Stimulated activated memory B cell treated with anti-CD40 and anti-IgM and Interleukin-4, amounts not matched to agents 10 μg/mL and 1 μg/mL and 100 μg/mL, for 72 hours (primary cell): ENCODE measurements at regions not wholly inside any gene's neighbourhood (a gene's known extent, or its start where the extent isn't known, plus 50 kb on each side); places are given as distances from the start of the nearest gene placed in this dataset.
"Not testable (repeated sequence)": the region's sequence is repeated elsewhere in the genome, so short reads cannot be mapped to it uniquely, and the experiment has no call there.

Experiments
- ATAC-seq: fragments of 150-1000 bp; cut with Tn5 transposase; 2 replicates; pipeline ENCODE4 v1.10.0; 2021
- H3K27ac Mint-ChIP-seq: one replicate; pipeline ENCODE4 v1.8.0; 2022; ENCODE audit warnings: mild to moderate bottlenecking, mixed read lengths
- H3K27me3 Mint-ChIP-seq: one replicate; pipeline ENCODE4 v1.8.0; 2022; ENCODE audit warnings: mixed read lengths
- H3K36me3 Mint-ChIP-seq: one replicate; pipeline ENCODE4 v1.8.0; 2022; ENCODE audit warnings: mixed read lengths
- H3K4me1 Mint-ChIP-seq: one replicate; pipeline ENCODE4 v1.8.0; 2022; ENCODE audit warnings: mixed read lengths
- H3K4me3 Mint-ChIP-seq: one replicate; pipeline ENCODE4 v1.8.0; 2022; ENCODE audit warnings: mild to moderate bottlenecking, moderate library complexity, mixed read lengths
- H3K9me3 Mint-ChIP-seq: one replicate; pipeline ENCODE4 v1.8.0; 2022; ENCODE audit warnings: mixed read lengths

DNA sequence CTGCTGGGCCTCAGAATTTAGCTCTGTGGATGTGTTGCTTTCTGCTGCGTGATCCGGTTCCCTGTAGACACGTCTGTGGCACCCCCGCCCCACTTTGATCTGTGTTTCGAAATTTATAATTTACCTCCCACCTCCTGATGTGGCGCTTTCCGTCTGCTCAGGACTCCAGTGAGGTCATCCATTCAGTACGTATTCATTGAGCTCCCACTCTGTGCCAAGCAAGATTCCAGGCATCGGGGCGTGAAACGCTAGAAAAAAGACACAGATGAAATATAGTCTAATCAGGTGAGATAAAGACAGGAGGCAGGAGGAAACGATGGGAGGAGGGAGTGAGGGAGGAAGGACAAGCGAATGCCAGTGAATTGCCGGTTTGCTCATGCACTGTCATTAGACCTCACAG is 431.9 kb upstream of the SULF2 start:
- H3K27ac Mint-ChIP-seq, result no peak overlapping the region
- H3K27me3 Mint-ChIP-seq, result peaks cover 37% of the 10 kb centered on the region
- H3K9me3 Mint-ChIP-seq, result no peaks in the 10 kb centered on the region
- no peaks in the 10 kb centered on the region for H3K36me3 Mint-ChIP-seq
- no peak for ATAC-seq
- H3K4me3 Mint-ChIP-seq, result no peak overlapping the region
- no peaks in the 10 kb centered on the region for H3K4me1 Mint-ChIP-seq

DNA sequence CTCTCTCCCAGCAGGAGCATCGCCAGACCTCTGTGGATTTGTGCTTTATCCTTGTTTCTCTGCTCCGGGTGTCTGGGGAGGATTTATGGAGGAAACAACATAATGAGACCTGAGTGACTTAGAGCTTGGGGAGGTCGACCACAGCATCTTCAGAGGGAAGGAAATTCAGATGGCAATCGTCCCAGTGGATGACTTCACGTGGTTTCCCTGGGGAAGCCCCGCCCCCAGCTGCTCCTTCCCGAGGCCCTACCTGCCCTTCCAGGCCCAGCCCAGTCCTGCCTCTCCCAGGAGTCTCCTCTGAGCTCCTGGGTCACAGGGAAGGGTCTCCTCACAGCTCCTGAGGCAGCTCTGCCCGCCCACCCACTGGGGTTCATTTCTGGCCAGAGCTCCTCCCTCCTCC is 430.3 kb upstream of the SULF2 start:
- Mint-ChIP-seq H3K9me3 (no peaks in the 10 kb centered on the region), H3K27ac (no peak overlapping the region), H3K4me1 (no peaks in the 10 kb centered on the region), H3K4me3 (no peak overlapping the region), H3K27me3 (peaks cover 51% of the 10 kb centered on the region), H3K36me3 (no peaks in the 10 kb centered on the region)
- ATAC-seq, result no peak

DNA sequence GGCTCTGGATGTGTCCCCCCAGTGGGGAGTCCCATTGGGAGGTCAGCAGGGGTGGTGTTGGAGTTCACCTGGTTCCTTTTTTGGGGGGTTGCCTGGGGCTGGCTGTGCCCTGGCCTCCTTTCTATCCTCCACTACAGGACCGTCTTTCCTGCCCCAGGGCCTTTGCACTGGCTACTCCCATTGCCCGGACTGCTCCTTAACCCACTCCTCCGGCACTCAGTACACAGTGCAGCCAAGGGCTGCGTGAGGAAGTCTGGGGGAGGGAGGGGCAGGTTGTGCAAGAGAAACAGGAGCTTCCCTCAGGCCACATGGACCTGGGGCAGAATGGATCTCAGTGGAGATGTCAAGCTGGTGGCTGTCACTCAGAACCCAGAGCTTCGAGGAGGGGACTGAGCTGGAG is 429.3 kb upstream of the SULF2 start:
- Mint-ChIP-seq H3K27me3 (peaks cover 44% of the 10 kb centered on the region), H3K36me3 (no peaks in the 10 kb centered on the region), H3K4me3 (no peak overlapping the region), H3K27ac (no peak overlapping the region), H3K9me3 (no peaks in the 10 kb centered on the region), H3K4me1 (no peaks in the 10 kb centered on the region)
- no peak for ATAC-seq

DNA sequence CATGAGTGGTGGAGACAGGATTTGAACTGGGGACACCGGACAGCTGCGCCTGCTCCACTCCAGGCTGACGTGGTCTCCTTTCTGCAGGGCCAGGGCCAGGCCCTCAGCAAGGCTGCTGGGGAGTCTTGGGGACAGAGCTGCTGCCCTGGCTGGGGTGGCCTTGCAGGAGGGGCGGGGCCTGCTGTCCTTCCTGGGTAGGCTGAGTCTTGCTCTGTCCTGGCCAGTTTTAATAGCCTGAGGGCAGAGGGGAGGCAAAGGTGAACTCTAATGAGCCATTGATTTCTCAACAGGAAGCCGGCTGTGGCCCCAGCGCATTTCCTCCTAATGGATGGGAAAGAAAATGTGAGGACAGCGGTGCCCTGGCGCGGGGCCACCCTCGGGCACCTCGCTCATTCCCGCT is 428.4 kb upstream of the SULF2 start:
- not testable (repeated sequence) for ATAC-seq, H3K4me1 Mint-ChIP-seq, H3K9me3 Mint-ChIP-seq, H3K27ac Mint-ChIP-seq, H3K4me3 Mint-ChIP-seq, H3K36me3 Mint-ChIP-seq
- peaks cover 37% of the 10 kb centered on the region for H3K27me3 Mint-ChIP-seq

DNA sequence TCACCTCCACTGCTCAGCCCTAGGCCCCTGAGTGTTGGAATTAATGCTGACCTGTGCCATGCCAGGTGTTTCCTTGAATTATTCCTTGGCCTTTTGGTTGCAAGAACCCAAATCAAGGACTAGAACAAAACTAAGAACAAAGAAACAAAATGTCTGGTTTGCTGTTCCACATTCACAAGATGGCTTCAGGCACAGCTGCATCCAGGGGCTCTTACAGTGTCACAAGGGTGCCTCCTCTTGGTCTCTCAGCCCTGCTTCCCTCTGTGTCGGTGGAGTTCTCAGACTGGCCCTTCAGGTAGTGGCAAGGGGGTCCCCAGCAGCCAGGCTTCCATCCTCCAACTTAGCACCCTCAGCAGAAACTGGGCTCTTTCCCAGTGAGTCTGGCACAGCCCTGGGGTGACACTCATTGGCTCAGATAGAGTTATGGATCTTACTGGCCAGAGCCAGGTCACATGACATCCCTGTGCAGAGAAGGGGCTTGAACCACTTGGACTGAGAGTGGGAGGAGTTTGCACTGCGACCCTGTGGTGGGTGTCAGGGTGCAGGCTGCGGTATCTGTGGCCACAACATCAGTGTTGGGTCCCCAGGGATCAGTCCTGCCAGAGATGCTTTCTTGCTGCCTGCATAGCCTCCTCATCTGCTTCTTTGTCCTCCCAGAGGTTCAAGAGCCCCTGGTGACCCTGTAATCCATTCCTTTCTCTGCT is 427.7 kb upstream of the SULF2 start:
- no peaks in the 10 kb centered on the region for H3K9me3 Mint-ChIP-seq
- no peaks in the 10 kb centered on the region for H3K4me1 Mint-ChIP-seq
- ATAC-seq, result no peak
- peaks cover 37% of the 10 kb centered on the region for H3K27me3 Mint-ChIP-seq
- H3K27ac Mint-ChIP-seq, result no peak overlapping the region
- H3K4me3 Mint-ChIP-seq, result no peak overlapping the region
- no peaks in the 10 kb centered on the region for H3K36me3 Mint-ChIP-seq

DNA sequence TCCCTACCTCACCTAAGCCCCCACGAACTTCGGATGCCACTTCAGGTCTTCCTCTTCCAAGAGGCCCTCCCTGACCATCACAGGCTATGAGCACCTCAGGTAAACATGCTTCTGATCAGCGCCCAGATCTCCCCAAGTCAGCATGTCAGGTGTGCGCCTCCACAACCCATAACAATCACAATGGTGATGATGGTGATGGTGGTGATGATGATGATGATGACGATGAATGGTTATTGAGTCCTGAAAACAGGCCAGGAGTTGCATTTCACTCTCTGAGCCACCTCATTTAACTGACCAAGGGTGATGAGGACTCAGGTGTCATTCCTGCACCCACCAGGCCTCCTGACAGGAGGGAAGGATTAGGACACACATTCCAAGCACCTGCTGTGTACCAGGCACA is 426.6 kb upstream of the SULF2 start:
- Mint-ChIP-seq H3K4me3 (no peak overlapping the region), H3K27me3 (peaks cover 37% of the 10 kb centered on the region), H3K36me3 (no peaks in the 10 kb centered on the region), H3K4me1 (no peaks in the 10 kb centered on the region), H3K9me3 (no peaks in the 10 kb centered on the region), H3K27ac (no peak overlapping the region)
- no peak for ATAC-seq

DNA sequence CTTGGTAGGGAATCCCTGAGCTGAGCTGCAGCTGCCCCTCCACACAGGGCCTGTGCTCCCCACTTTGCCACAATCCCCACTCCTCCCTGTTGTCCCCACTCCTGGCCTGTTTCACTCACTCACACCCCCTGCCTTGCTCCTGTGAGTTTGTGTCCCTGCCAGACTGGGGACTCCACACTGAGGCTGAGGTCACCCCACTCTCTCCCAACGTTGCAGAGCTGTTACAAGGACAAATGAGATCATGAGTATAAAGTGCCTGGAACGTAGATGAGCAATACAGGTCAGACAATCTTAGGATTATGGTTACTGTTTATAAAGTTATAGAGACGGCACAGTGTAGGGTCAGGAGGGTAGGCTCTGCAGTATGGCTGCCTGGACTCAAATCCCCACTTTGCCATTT is 426.0 kb upstream of the SULF2 start:
- H3K27ac Mint-ChIP-seq, result no peak overlapping the region
- ATAC-seq, result no peak
- no peaks in the 10 kb centered on the region for H3K4me1 Mint-ChIP-seq
- no peak overlapping the region for H3K4me3 Mint-ChIP-seq
- peaks cover 37% of the 10 kb centered on the region for H3K27me3 Mint-ChIP-seq
- no peaks in the 10 kb centered on the region for H3K9me3 Mint-ChIP-seq
- no peaks in the 10 kb centered on the region for H3K36me3 Mint-ChIP-seq

DNA sequence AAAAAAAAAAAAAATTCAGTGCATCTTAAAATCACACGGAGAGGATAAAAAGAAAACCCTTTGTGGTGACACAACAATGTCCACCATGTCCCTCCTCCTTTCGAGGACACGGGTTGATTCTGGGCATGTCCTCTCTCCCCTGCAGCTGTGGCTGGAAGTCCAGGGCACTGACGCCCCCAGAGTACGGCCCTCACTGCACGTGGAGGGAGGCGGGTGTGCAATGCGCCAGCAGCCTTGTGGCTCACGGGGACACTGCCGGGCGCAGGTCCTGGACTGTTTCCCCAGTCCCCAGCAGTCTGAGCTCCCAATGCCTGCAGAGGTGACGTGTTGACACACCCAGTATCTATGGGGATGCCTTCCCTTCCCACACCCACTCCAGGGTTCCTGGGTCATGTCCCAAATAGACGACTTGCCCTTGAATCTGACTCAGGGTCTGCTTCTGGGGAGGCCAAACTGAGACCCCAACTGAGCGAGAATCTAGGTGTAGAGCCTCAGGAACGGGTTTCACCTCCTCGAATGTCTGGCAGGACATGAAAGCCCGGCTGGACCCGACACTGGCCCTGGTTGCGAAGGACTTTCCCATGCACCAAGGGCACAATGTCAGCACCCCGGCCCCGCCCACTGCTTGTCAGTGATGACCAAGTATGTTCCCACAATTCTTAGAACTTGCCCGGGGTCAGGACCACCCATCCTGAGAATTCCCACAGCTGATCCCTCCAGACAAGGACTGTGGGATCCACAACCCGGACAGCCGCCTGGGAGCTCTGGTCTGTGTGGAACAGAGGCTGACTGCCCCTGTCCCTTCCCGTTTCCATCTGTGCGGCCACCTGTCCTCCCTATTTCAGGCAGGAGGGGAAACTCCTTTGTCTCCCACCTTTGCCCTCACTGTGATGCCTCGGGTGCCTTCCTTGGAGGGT is 425.1 kb upstream of the SULF2 start:
- H3K9me3 Mint-ChIP-seq, result no peaks in the 10 kb centered on the region
- H3K4me1 Mint-ChIP-seq, result no peaks in the 10 kb centered on the region

DNA sequence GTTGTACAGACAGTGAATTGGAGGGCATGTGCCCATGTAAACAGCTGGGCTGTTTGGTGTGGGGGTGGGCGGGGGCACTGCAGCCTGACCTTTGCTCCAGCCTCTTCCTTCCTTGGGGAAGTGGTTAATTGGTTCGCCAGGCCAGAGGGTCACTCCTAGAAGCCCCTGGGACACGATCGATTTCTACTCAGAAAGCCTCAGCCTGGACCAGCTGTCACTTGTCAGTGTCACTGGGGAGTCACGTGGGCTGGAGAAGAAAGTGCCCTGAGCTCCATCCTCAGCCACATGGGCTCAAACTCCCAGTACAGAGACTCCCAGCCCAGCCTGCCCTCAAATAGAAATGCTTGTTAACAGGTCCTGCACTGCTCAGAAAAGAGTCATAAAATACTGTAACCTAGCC is 423.8 kb upstream of the SULF2 start:
- no peak overlapping the region for H3K27ac Mint-ChIP-seq
- H3K4me3 Mint-ChIP-seq, result no peak overlapping the region
- H3K27me3 Mint-ChIP-seq, result peaks cover 28% of the 10 kb centered on the region
- H3K36me3 Mint-ChIP-seq, result no peaks in the 10 kb centered on the region
- no peaks in the 10 kb centered on the region for H3K9me3 Mint-ChIP-seq
- ATAC-seq, result no peak
- H3K4me1 Mint-ChIP-seq, result no peaks in the 10 kb centered on the region

More for the DNA sequence above, 425.1 kb upstream of the SULF2 start:
- no peak for ATAC-seq
- no peaks in the 10 kb centered on the region for H3K36me3 Mint-ChIP-seq
- H3K27me3 Mint-ChIP-seq, result peaks cover 37% of the 10 kb centered on the region
- no peak overlapping the region for H3K27ac Mint-ChIP-seq
- no peak overlapping the region for H3K4me3 Mint-ChIP-seq

DNA sequence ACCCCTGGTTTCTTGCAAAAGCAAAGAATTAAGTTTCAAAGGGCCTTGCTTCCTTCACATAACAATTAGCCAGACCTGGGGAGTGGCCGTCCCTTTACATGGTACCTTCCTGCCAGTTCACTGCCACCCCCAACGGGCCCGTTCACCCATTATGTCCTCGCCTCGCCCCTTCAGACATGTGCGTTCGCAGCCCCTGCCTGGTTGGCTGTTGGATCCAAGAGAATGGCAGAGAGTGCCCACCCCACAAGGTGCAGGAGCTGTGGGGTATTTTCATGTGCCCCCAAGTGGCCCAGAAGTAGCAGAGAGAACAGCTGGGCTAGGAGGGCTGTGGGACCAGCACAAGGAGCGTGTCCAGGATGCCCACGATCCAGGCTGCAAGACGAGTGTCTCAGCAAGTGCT is 422.9 kb upstream of the SULF2 start:
- H3K36me3 Mint-ChIP-seq, result no peaks in the 10 kb centered on the region
- no peak for ATAC-seq
- no peak overlapping the region for H3K27ac Mint-ChIP-seq
- H3K27me3 Mint-ChIP-seq, result peaks cover 24% of the 10 kb centered on the region
- H3K4me3 Mint-ChIP-seq, result no peak overlapping the region
- no peaks in the 10 kb centered on the region for H3K9me3 Mint-ChIP-seq
- H3K4me1 Mint-ChIP-seq, result no peaks in the 10 kb centered on the region

DNA sequence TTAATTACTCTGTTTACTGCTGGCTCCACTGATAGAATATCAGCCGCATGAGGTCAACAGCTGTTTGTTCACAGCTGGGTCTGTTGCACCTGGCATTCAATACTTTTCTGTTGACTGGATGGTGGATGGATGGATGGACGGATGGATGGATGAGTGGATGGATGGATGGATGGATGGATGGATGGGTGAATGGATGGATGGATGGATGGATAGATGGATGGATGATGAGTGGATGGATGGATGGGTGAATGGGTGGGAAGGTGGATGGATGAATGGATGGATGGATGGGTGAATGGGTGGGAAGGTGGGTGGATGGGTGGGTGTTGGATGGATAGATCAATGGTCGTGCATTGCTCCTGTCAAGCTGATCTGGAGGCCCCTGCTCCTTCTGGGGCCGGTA is 422.2 kb upstream of the SULF2 start:
- H3K27me3 Mint-ChIP-seq, result peaks cover 17% of the 10 kb centered on the region
- no peaks in the 10 kb centered on the region for H3K4me1 Mint-ChIP-seq
- no peak overlapping the region for H3K4me3 Mint-ChIP-seq
- no peaks in the 10 kb centered on the region for H3K36me3 Mint-ChIP-seq
- ATAC-seq, result no peak
- H3K9me3 Mint-ChIP-seq, result no peaks in the 10 kb centered on the region
- no peak overlapping the region for H3K27ac Mint-ChIP-seq

DNA sequence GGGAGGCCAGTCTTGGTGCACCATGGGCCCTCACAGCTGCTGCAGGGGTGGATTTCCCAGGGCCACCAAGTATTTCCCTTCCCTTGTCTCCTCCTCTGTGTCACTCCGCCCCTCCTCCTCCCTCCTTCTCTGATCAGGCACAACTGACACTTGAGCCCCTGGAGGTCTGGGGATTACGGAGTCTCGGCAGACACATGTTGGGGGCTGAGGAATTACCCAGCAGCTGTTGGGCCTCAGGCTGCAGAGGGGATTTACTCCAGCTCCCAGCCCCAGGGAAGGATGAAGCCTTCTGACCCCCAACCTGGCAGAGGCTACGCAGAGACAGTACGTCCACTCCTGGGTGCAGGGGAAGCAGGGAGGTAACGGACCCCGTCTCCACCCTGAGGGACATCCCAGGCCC is 420.5 kb upstream of the SULF2 start:
- Mint-ChIP-seq H3K27me3 (no peaks in the 10 kb centered on the region), H3K36me3 (no peaks in the 10 kb centered on the region), H3K9me3 (no peaks in the 10 kb centered on the region), H3K4me1 (no peaks in the 10 kb centered on the region), H3K27ac (no peak overlapping the region), H3K4me3 (no peak overlapping the region)
- no peak for ATAC-seq

DNA sequence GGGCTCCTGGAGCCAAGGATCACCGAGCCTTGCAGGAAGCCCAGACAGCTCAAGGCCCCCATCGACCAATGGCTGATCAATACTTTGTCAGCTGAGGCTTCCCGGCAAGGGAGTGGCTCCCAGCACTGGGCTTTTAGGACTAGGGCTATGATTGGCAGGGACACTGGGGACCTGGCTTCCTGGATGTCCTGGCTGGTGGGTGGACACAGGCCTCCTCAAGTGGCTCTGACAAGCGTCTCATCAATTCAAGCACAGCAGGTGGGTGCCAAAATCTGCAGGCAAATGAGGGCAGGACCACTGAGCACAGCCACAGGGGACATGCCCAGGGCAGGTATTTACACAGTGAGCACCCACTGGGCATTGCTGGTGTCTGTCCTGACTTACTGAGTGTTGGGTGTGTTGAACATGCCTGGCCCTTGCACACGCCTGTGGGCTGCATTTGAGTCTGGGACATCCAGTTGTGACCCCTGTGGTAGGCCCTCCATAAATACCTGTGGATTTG is 420.1 kb upstream of the SULF2 start:
- ATAC-seq, result no peak
- no peaks in the 10 kb centered on the region for H3K36me3 Mint-ChIP-seq
- no peaks in the 10 kb centered on the region for H3K4me1 Mint-ChIP-seq

DNA sequence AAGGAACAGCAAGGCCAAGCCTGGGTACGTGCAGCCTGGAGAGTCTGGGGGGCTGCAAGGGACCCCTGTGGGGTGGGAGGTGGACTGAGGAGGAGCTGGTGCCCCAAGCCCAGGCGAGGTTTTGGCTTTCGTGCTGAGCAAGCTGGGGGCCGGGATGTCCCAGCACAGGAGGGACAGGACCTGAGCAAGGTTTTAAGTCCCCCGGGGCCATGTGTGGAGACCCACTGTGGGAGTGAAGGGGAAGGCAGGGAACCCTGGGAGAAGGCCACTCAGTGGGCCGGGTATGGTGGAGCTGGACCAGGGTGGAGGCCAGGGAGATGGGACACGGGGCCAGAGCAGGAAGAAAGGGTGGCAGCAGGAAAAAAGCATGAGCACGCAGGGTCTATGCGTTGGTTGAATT is 419.2 kb upstream of the SULF2 start:
- Mint-ChIP-seq H3K9me3 (no peaks in the 10 kb centered on the region), H3K4me1 (no peaks in the 10 kb centered on the region), H3K27ac (no peak overlapping the region), H3K27me3 (peaks cover 8% of the 10 kb centered on the region), H3K36me3 (no peaks in the 10 kb centered on the region), H3K4me3 (no peak overlapping the region)
- no peak for ATAC-seq

More for the DNA sequence above, 420.1 kb upstream of the SULF2 start:
- Mint-ChIP-seq H3K27me3 (no peaks in the 10 kb centered on the region), H3K4me3 (no peak overlapping the region), H3K9me3 (no peaks in the 10 kb centered on the region), H3K27ac (no peak overlapping the region)

DNA sequence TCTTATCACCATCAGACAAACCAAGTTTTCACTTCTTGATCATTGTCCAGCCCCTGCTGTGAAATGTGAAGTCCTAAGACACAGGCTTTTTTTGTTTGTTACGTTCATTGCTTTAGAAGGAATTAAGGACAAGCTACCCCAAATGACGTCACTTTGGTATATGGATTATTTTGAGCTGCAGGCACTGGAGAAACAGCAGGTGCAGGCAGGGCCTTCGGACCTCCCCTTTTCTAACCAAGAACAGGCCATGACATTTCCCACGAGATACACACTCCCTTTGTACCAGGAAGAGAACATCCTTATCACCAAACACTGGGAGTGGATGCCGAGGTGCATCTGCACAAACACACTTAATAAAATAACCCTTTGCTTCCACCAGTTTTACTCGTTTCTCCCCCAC is 418.0 kb upstream of the SULF2 start:
- no peak overlapping the region for H3K27ac Mint-ChIP-seq
- H3K36me3 Mint-ChIP-seq, result no peaks in the 10 kb centered on the region
- H3K4me3 Mint-ChIP-seq, result no peak overlapping the region
- no peaks in the 10 kb centered on the region for H3K9me3 Mint-ChIP-seq
- H3K4me1 Mint-ChIP-seq, result no peaks in the 10 kb centered on the region
- H3K27me3 Mint-ChIP-seq, result peaks cover 10% of the 10 kb centered on the region
- ATAC-seq, result no peak
